HEK293T (cell line): ENCODE measurements at regions not wholly inside any gene's neighbourhood (a gene's known extent, or its start where the extent isn't known, plus 50 kb on each side); places are given as distances from the start of the nearest gene placed in this dataset.

Experiments used
- CTCF ChIA-PET: fragments of 350-600 bp; formaldehyde crosslinking; extraction: SDS; loops from one replicate; lab custom pipeline; 2021; ENCODE audit warnings: antibody characterized with exemption, inconsistent platforms; lab: Yijun Ruan, JAX
- POLR2A ChIA-PET: fragments of 350-600 bp; formaldehyde crosslinking; extraction: SDS; loops from one replicate; lab custom pipeline; 2020; ENCODE audit warnings: antibody characterized with exemption, inconsistent platforms; lab: Yijun Ruan, JAX
- DNase-seq: peaks from one replicate; pipeline ENCODE4 v3.0.0; 2012; ENCODE audit warnings: mixed read lengths; ENCODE audit errors: extremely low spot score
- ARNT ChIP-seq: fragments of 450-650 bp; IDR thresholded peaks from 2 replicates; pipeline ENCODE4 v1.6.1; 2017; ENCODE audit warnings: mild to moderate bottlenecking
- BHLHE40 ChIP-seq: fragments of 450-650 bp; IDR thresholded peaks from 2 replicates; pipeline ENCODE4 v1.6.1; 2016; ENCODE audit warnings: mild to moderate bottlenecking, moderate library complexity, borderline replicate concordance
- CTBP1 ChIP-seq: fragments of 450-650 bp; IDR thresholded peaks from 2 replicates; pipeline ENCODE4 v1.6.1; 2016; ENCODE audit warnings: borderline replicate concordance
- ELF4 ChIP-seq: fragments of 450-650 bp; IDR thresholded peaks from 2 replicates; pipeline ENCODE4 v1.6.1; 2017; ENCODE audit warnings: antibody characterized with exemption
- FOXA1 ChIP-seq: fragments of 450-650 bp; IDR thresholded peaks from 2 replicates; pipeline ENCODE4 v1.6.1; 2016; ENCODE audit warnings: mild to moderate bottlenecking
- FOXK2 ChIP-seq: fragments of 450-650 bp; IDR thresholded peaks from 2 replicates; pipeline ENCODE4 v1.6.1; 2016; ENCODE audit warnings: mild to moderate bottlenecking
- FOXM1 ChIP-seq: fragments of 450-650 bp; IDR thresholded peaks from 2 replicates; pipeline ENCODE4 v1.6.1; 2017; ENCODE audit warnings: mild to moderate bottlenecking, borderline replicate concordance
- HDGF ChIP-seq: fragments of 450-650 bp; IDR thresholded peaks from 2 replicates; pipeline ENCODE4 v1.6.1; 2017; ENCODE audit warnings: antibody characterized with exemption, borderline replicate concordance
- L3MBTL2 ChIP-seq: fragments of 450-650 bp; conservative IDR thresholded peaks from 2 replicates; pipeline ENCODE4 v1.6.1; 2016; ENCODE audit warnings: mild to moderate bottlenecking
- LEF1 ChIP-seq: fragments of 450-650 bp; IDR thresholded peaks from 2 replicates; pipeline ENCODE4 v1.6.1; 2017; ENCODE audit warnings: mild to moderate bottlenecking, borderline replicate concordance
- NFRKB ChIP-seq: fragments of 450-650 bp; IDR thresholded peaks from 2 replicates; pipeline ENCODE4 v1.6.1; 2016; ENCODE audit warnings: mild to moderate bottlenecking, moderate library complexity
- PKNOX1 ChIP-seq: fragments of 450-650 bp; IDR thresholded peaks from 2 replicates; pipeline ENCODE4 v1.6.1; 2016
- SP1 ChIP-seq: fragments of 450-650 bp; IDR thresholded peaks from 2 replicates; pipeline ENCODE4 v1.6.1; 2017
- SUZ12 ChIP-seq: fragments of 450-650 bp; IDR thresholded peaks from 2 replicates; pipeline ENCODE4 v1.6.1; 2016; ENCODE audit warnings: mild to moderate bottlenecking
- TARDBP ChIP-seq: fragments of 450-650 bp; IDR thresholded peaks from 2 replicates; pipeline ENCODE4 v1.6.1; 2016
- ZNF384 ChIP-seq: fragments of 450-650 bp; IDR thresholded peaks from 2 replicates; pipeline ENCODE4 v1.6.1; 2016

- DNase-seq, result no peak
- CTCF ChIA-PET, result no interaction called here
- POLR2A ChIA-PET, result no interaction called here
- TF ChIP-seq FOXA1 (no peak), NFRKB (no peak), FOXM1 (no peak), SUZ12 (no peak), SP1 (no peak), TARDBP (no peak), ARNT (no peak), LEF1 (no peak), BHLHE40 (no peak), L3MBTL2 (no peak), ZNF384 (no peak)
These were observed 228.0 kb downstream of the CD109 start for GRCh38 chr6:73923905-73924485.

- ChIA-PET POLR2A (no interaction called here), CTCF (no interaction called here)
- DNase-seq, result no peak
- no peak for TF ChIP-seq CTBP1
- TF ChIP-seq FOXA1, result no peak
- TF ChIP-seq SP1, result no peak
- TF ChIP-seq HDGF, result no peak
- no peak for TF ChIP-seq LEF1
- no peak for TF ChIP-seq ARNT
- TF ChIP-seq PKNOX1, result no peak
- TF ChIP-seq TARDBP, result no peak
- TF ChIP-seq FOXM1, result no peak
- no peak for TF ChIP-seq ELF4
These were observed 207.2 kb downstream of the CD109 start for GRCh38 chr6:73903155-73903554.

- CTCF ChIA-PET, result no interaction called here
- DNase-seq, result no peak
- POLR2A ChIA-PET, result no interaction called here
- no peak for TF ChIP-seq SUZ12
- no peak for TF ChIP-seq TARDBP
- no peak for TF ChIP-seq FOXM1
- no peak for TF ChIP-seq ELF4
- TF ChIP-seq NFRKB, result no peak
- no peak for TF ChIP-seq L3MBTL2
- TF ChIP-seq CTBP1, result no peak
- no peak for TF ChIP-seq ZNF384
These were observed 206.0 kb downstream of the CD109 start for GRCh38 chr6:73901986-73902385.

GRCh38 chr6:73901311-73901710, 205.3 kb downstream of the CD109 start:
- POLR2A ChIA-PET, result no interaction called here
- TF ChIP-seq FOXK2 (no peak), CTBP1 (no peak), SP1 (no peak), L3MBTL2 (no peak), NFRKB (no peak)
- DNase-seq, result no peak
- CTCF ChIA-PET, result no interaction called here

GRCh38 chr6:73898599-73898998, 202.6 kb downstream of the CD109 start:
- TF ChIP-seq PKNOX1, result no peak
- ChIA-PET POLR2A (no interaction called here), CTCF (no interaction called here)
- DNase-seq, result no peak

GRCh38 chr6:73893696-73894095, 197.7 kb downstream of the CD109 start:
- DNase-seq, result no peak
- TF ChIP-seq HDGF (no peak), CTBP1 (no peak), ARNT (no peak), SUZ12 (no peak), FOXK2 (no peak), L3MBTL2 (no peak)
- POLR2A ChIA-PET, result no interaction called here
- CTCF ChIA-PET, result no interaction called here

- TF ChIP-seq ELF4 (no peak), CTBP1 (no peak)
- DNase-seq, result no peak
- POLR2A ChIA-PET, result no interaction called here
- CTCF ChIA-PET, result no interaction called here
These were observed 192.0 kb downstream of the CD109 start for GRCh38 chr6:73888050-73888449.

- TF ChIP-seq CTBP1, result no peak
- TF ChIP-seq HDGF, result no peak
- no peak for TF ChIP-seq TARDBP
- TF ChIP-seq SUZ12, result no peak
- TF ChIP-seq NFRKB, result no peak
- no peak for TF ChIP-seq FOXA1
- TF ChIP-seq FOXM1, result no peak
- no peak for TF ChIP-seq FOXK2
- ChIA-PET POLR2A (no interaction called here), CTCF (no interaction called here)
- no peak for DNase-seq
These were observed 189.4 kb downstream of the CD109 start for GRCh38 chr6:73885393-73885792.
